ENCODE measurements at regions not wholly inside any gene's neighbourhood (a gene's known extent, or its start where the extent isn't known, plus 50 kb on each side); places are given as distances from the start of the nearest gene placed in this dataset.

DNA sequence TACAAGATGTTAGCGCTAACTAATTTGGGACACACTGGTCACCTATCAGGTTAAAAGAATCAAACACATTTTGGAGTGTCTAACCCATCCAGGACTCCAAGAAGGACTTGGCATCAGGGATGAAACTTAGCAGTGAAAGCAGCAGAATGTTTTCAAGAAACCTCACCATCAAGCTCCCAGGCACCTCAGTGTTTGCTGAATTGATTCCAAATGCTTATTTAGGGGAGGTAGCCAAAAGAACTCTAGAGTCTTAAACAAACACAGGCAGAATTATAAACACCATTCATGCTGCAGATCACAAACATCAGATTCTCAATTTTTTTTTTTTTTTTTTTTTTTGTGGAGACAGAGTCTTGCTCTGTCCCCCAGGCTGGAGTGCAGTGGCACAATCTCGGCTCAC, 122.8 kb upstream of the UXS1 start:
- H3K9ac ChIP-seq (ENCODE audit: low read length), result no peak overlapping the region
- no peaks in the 10 kb centered on the region for H3K4me1 ChIP-seq (ENCODE audit: control insufficient read depth, insufficient read depth, low read length)
- no peak overlapping the region for H3K27ac ChIP-seq (ENCODE audit: low read depth, low read length)
- no peaks in the 10 kb centered on the region for H3K36me3 ChIP-seq (ENCODE audit: control insufficient read depth, insufficient read depth, low read length)
- no peaks in the 10 kb centered on the region for H3K27me3 ChIP-seq (ENCODE audit: control insufficient read depth, insufficient read depth, low read length)
- no peak overlapping the region for H3K4me3 ChIP-seq (ENCODE audit: low read length)

GRCh38 chr2:106314444-106314843, 120.3 kb upstream of the UXS1 start:
- Histone ChIP-seq H3K27ac (ENCODE audit: low read depth, low read length) (no peak overlapping the region), H3K4me3 (ENCODE audit: low read length) (no peak overlapping the region)

GRCh38 chr2:106311041-106311370, 116.9 kb upstream of the UXS1 start:
- H3K4me1 ChIP-seq (ENCODE audit: control insufficient read depth, insufficient read depth, low read length), result no peaks in the 10 kb centered on the region
- H3K9ac ChIP-seq (ENCODE audit: low read length), result no peak overlapping the region
- H3K27ac ChIP-seq (ENCODE audit: low read depth, low read length), result no peak overlapping the region
- no peaks in the 10 kb centered on the region for H3K27me3 ChIP-seq (ENCODE audit: control insufficient read depth, insufficient read depth, low read length)
- no peak overlapping the region for H3K4me3 ChIP-seq (ENCODE audit: low read length)
- H3K36me3 ChIP-seq (ENCODE audit: control insufficient read depth, insufficient read depth, low read length), result no peaks in the 10 kb centered on the region

More at GRCh38 chr2:106314444-106314843, 120.3 kb upstream of the UXS1 start:
- Histone ChIP-seq H3K36me3 (ENCODE audit: control insufficient read depth, insufficient read depth, low read length) (no peaks in the 10 kb centered on the region), H3K4me1 (ENCODE audit: control insufficient read depth, insufficient read depth, low read length) (no peaks in the 10 kb centered on the region), H3K27me3 (ENCODE audit: control insufficient read depth, insufficient read depth, low read length) (no peaks in the 10 kb centered on the region), H3K9ac (ENCODE audit: low read length) (no peak overlapping the region)

GRCh38 chr2:106307860-106308259, 113.8 kb upstream of the UXS1 start:
- Histone ChIP-seq H3K36me3 (ENCODE audit: control insufficient read depth, insufficient read depth, low read length) (no peaks in the 10 kb centered on the region), H3K27me3 (ENCODE audit: control insufficient read depth, insufficient read depth, low read length) (no peaks in the 10 kb centered on the region), H3K27ac (ENCODE audit: low read depth, low read length) (no peak overlapping the region), H3K4me1 (ENCODE audit: control insufficient read depth, insufficient read depth, low read length) (no peaks in the 10 kb centered on the region), H3K4me3 (ENCODE audit: low read length) (no peak overlapping the region), H3K9ac (ENCODE audit: low read length) (no peak overlapping the region)

GRCh38 chr2:106306387-106306786, 112.3 kb upstream of the UXS1 start:
- Histone ChIP-seq H3K27me3 (ENCODE audit: control insufficient read depth, insufficient read depth, low read length) (no peaks in the 10 kb centered on the region), H3K9ac (ENCODE audit: low read length) (no peak overlapping the region), H3K27ac (ENCODE audit: low read depth, low read length) (no peak overlapping the region), H3K36me3 (ENCODE audit: control insufficient read depth, insufficient read depth, low read length) (no peaks in the 10 kb centered on the region), H3K4me3 (ENCODE audit: low read length) (no peak overlapping the region), H3K4me1 (ENCODE audit: control insufficient read depth, insufficient read depth, low read length) (no peaks in the 10 kb centered on the region)

DNA sequence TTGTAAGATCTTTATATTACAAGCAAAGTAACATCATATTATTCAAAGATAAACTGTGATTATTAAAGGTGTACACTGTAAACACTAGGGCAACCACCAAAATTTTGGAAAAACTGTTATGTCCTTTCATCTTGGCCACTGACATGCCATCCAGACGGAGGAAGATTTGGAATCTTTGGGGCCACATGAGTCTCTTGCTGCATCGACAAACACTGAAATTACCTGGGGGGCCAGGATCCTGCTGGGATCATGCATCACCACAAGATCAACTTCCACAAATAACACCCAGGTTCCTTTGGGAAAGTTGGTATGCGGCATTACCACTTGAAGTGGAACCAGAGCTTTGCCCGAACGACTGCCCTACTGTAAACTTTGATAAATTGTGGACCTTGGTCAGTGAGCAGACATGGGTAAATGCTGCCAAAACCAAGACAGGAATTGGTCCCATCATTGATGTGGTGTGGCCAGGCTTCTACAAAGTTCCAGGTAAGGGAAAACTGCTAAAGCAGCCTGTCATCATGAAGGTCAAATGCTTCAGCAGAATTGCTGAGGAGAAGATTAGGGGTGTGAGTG, 110.6 kb upstream of the UXS1 start:
- Histone ChIP-seq H3K4me1 (ENCODE audit: control insufficient read depth, insufficient read depth, low read length) (no peaks in the 10 kb centered on the region), H3K27ac (ENCODE audit: low read depth, low read length) (no peak overlapping the region), H3K4me3 (ENCODE audit: low read length) (no peak overlapping the region), H3K36me3 (ENCODE audit: control insufficient read depth, insufficient read depth, low read length) (no peaks in the 10 kb centered on the region), H3K9ac (ENCODE audit: low read length) (no peak overlapping the region), H3K27me3 (ENCODE audit: control insufficient read depth, insufficient read depth, low read length) (no peaks in the 10 kb centered on the region)

DNA sequence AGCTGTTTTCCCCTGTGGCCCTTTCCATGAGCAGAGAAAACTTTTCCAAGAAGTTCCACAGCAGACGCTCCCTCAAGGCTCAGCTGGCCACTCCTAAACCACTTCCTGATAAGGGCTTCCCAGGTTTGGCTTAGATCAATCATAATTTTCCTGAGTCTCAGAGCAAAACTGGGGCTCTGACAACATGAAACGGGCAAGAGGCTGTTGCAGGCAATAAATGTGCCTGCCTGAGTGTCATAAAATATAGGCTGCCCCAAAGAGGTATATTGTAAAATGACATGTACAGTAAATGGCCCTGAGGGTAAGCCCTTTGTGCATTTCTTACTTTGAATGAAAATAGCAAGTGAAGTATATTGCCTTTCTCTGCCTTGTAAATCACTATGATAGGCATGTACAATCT, 105.6 kb upstream of the UXS1 start:
- Histone ChIP-seq H3K4me3 (ENCODE audit: low read length) (no peak overlapping the region), H3K36me3 (ENCODE audit: control insufficient read depth, insufficient read depth, low read length) (no peaks in the 10 kb centered on the region), H3K9ac (ENCODE audit: low read length) (no peak overlapping the region), H3K4me1 (ENCODE audit: control insufficient read depth, insufficient read depth, low read length) (no peaks in the 10 kb centered on the region), H3K27me3 (ENCODE audit: control insufficient read depth, insufficient read depth, low read length) (no peaks in the 10 kb centered on the region), H3K27ac (ENCODE audit: low read depth, low read length) (no peak overlapping the region)

DNA sequence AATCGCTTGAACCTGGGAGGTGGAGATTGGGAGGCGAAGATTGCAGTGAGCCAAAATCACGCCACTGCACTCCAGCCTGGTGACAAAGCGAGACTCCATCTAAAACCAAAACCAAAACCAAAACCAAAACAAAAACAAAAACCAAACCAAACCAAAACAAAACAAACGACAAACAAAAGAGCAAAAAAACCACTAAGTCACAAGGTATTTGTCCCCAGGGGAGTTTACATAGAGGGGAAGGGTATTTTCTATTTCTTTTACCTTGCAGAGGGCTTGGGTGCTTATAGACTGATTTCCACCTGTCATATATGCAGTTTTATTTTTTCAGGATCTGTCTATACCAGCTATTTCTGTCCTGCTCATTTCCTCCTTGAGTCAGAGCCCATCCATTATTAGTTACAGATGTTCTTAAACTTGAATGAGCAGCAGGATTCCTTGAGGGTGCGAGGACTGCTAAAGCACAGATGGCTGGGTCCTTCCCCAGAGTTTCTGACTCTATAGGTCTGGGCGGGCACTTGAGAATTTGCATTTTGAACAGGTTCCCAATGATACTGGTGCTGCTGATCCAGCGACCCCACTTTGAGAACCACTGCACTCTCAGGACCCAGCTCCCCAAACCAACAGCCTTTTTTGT, 102.2 kb upstream of the UXS1 start:
- H3K4me3 ChIP-seq (ENCODE audit: low read length), result no peak overlapping the region
- no peak overlapping the region for H3K9ac ChIP-seq (ENCODE audit: low read length)
- no peaks in the 10 kb centered on the region for H3K4me1 ChIP-seq (ENCODE audit: control insufficient read depth, insufficient read depth, low read length)
- no peaks in the 10 kb centered on the region for H3K27me3 ChIP-seq (ENCODE audit: control insufficient read depth, insufficient read depth, low read length)
- no peaks in the 10 kb centered on the region for H3K36me3 ChIP-seq (ENCODE audit: control insufficient read depth, insufficient read depth, low read length)
- no peak overlapping the region for H3K27ac ChIP-seq (ENCODE audit: low read depth, low read length)

DNA sequence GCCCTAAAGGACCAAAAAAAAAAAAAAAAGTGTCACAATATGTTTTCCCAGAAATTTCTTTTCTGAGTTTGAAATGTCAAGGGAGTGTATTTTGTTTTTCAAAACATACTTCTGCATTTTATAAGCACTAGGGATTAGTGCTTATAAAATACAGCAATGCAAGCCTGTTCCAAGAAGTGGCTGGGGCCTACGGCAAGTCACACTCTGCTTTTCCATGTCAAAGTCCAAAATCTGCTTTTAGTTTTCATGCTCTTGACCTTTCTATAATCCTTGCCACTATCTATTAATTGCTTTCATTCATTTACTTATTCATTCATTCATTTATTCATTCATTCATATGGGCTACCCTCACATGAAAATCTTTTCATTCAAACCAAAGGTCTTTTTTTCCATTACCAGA, 100.1 kb upstream of the UXS1 start:
- Histone ChIP-seq H3K36me3 (ENCODE audit: control insufficient read depth, insufficient read depth, low read length) (no peaks in the 10 kb centered on the region), H3K4me3 (ENCODE audit: low read length) (no peak overlapping the region), H3K27ac (ENCODE audit: low read depth, low read length) (no peak overlapping the region), H3K27me3 (ENCODE audit: control insufficient read depth, insufficient read depth, low read length) (no peaks in the 10 kb centered on the region), H3K4me1 (ENCODE audit: control insufficient read depth, insufficient read depth, low read length) (no peaks in the 10 kb centered on the region), H3K9ac (ENCODE audit: low read length) (no peak overlapping the region)

DNA sequence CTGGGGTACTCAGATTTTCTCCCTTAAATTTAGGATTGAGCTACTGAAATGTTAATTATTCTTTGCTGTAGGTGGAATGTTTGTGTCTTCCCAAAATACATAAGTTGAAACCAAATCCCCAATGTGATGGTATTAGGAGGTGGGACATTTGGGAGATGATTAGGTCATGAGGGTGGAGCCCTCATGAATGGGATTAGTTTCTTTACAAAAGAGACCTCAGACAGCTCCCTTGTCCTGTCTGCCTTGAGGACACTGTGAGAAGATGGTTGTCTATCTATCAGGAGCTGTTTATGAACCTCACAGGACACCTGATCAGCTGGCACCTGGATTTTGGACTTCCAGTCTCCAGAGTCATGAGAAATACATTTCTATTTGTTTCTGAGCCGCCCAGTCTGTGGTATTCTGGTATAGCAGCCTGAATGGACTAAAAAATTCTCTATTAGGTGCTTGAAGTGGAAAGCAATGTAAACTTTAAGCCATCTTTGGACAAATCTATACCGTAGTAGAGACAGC, 99.2 kb upstream of the UXS1 start:
- Histone ChIP-seq H3K9ac (ENCODE audit: low read length) (no peak overlapping the region), H3K4me3 (ENCODE audit: low read length) (no peak overlapping the region), H3K27ac (ENCODE audit: low read depth, low read length) (no peak overlapping the region), H3K36me3 (ENCODE audit: control insufficient read depth, insufficient read depth, low read length) (no peaks in the 10 kb centered on the region), H3K4me1 (ENCODE audit: control insufficient read depth, insufficient read depth, low read length) (no peaks in the 10 kb centered on the region), H3K27me3 (ENCODE audit: control insufficient read depth, insufficient read depth, low read length) (no peaks in the 10 kb centered on the region)

DNA sequence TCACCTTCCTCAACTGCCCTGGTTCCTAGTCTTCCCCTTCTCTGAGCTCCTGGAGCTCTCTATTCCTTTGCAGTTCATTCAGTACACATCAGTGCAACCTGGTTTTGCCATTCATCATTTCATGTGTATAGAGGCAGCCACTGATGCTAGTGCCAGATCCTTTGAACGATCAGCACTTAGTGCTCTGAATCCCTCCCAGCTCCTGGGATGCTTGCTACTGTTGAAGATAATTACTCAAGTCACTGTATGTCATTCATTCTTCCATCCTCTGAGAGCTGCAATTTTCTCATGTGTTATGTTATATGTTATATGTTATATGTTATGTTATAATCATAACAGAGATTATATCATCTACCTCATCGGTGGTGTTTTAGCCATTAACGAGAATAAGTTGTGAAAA, 98.5 kb upstream of the UXS1 start:
- Histone ChIP-seq H3K9ac (ENCODE audit: low read length) (no peak overlapping the region), H3K27ac (ENCODE audit: low read depth, low read length) (no peak overlapping the region), H3K4me3 (ENCODE audit: low read length) (no peak overlapping the region), H3K4me1 (ENCODE audit: control insufficient read depth, insufficient read depth, low read length) (no peaks in the 10 kb centered on the region), H3K27me3 (ENCODE audit: control insufficient read depth, insufficient read depth, low read length) (no peaks in the 10 kb centered on the region), H3K36me3 (ENCODE audit: control insufficient read depth, insufficient read depth, low read length) (no peaks in the 10 kb centered on the region)

- Histone ChIP-seq H3K36me3 (ENCODE audit: control insufficient read depth, insufficient read depth, low read length) (no peaks in the 10 kb centered on the region), H3K4me1 (ENCODE audit: control insufficient read depth, insufficient read depth, low read length) (no peaks in the 10 kb centered on the region), H3K27ac (ENCODE audit: low read depth, low read length) (no peak overlapping the region)
Observed at GRCh38 chr2:106288873-106289272, 94.8 kb upstream of the UXS1 start.

GRCh38 chr2:106285237-106285829, 91.2 kb upstream of the UXS1 start:
- H3K27ac ChIP-seq (ENCODE audit: low read depth, low read length), result no peak overlapping the region
- no peaks in the 10 kb centered on the region for H3K36me3 ChIP-seq (ENCODE audit: control insufficient read depth, insufficient read depth, low read length)
- H3K4me3 ChIP-seq (ENCODE audit: low read length), result no peak overlapping the region
- no peak overlapping the region for H3K9ac ChIP-seq (ENCODE audit: low read length)
- no peaks in the 10 kb centered on the region for H3K27me3 ChIP-seq (ENCODE audit: control insufficient read depth, insufficient read depth, low read length)
- H3K4me1 ChIP-seq (ENCODE audit: control insufficient read depth, insufficient read depth, low read length), result no peaks in the 10 kb centered on the region

More at GRCh38 chr2:106288873-106289272, 94.8 kb upstream of the UXS1 start:
- H3K4me3 ChIP-seq (ENCODE audit: low read length), result no peak overlapping the region
- H3K27me3 ChIP-seq (ENCODE audit: control insufficient read depth, insufficient read depth, low read length), result no peaks in the 10 kb centered on the region
- no peak overlapping the region for H3K9ac ChIP-seq (ENCODE audit: low read length)

Measured in rectal smooth muscle tissue (tissue), 1 donor.